Tibial artery (tissue), 4 donors: ENCODE measurements at regions not wholly inside any gene's neighbourhood (a gene's known extent, or its start where the extent isn't known, plus 50 kb on each side); places are given as distances from the start of the nearest gene placed in this dataset.

Experiments used
- DNase-seq, 2 donors: peaks; one replicate each; pipeline ENCODE4 v3.0.0-alpha.2; 2019
- H3K27ac ChIP-seq, 2 donors: fragments of 200-600 bp; sonication (generic) in 1 of 2; 1 replicate in 1 of 2; 2 replicates in 1 of 2; pipeline ENCODE4 v1.5.1; 2018 to 2019; ENCODE audit warnings: mild to moderate bottlenecking in 1 of 2
- H3K27me3 ChIP-seq, 2 donors: fragments of 200-600 bp; sonication (generic) in 1 of 2; one replicate each; pipeline versions ENCODE4 v1.5.1 to v1.6.0; 2016 to 2019
- H3K36me3 ChIP-seq, 3 donors: fragments of 200-600 bp; sonication (generic) in 2 of 3; one replicate each; pipeline ENCODE4 v1.5.1; 2016 to 2019; ENCODE audit warnings: mild to moderate bottlenecking in 2 of 3
- H3K4me1 ChIP-seq, 4 donors: fragments of 200-600 bp; sonication (generic) in 2 of 4; 1 replicate in 3 of 4; 2 replicates in 1 of 4; pipeline ENCODE4 v1.5.1; 2016 to 2019
- H3K4me3 ChIP-seq, 2 donors: fragments of 200-600 bp; sonication (generic) in 1 of 2; 1 replicate in 1 of 2; 2 replicates in 1 of 2; pipeline ENCODE4 v1.5.1; 2018 to 2019; ENCODE audit warnings: mild to moderate bottlenecking in 2 of 2
- H3K9me3 ChIP-seq, 3 donors: fragments of 200-600 bp; sonication (generic) in 1 of 3; one replicate each; pipeline ENCODE4 v1.5.1; 2016 to 2019
- CTCF ChIP-seq, 2 experiments: fragments of 200-600 bp in 1 of 2; fragments of 450-650 bp in 1 of 2; IDR thresholded peaks; one replicate each; pipeline ENCODE4 v1.5.1; 2017 to 2019; ENCODE audit warnings: antibody characterized with exemption in 2 of 2, mild to moderate bottlenecking in 1 of 2, moderate library complexity in 1 of 2
- intact Hi-C: fragments of 100-400 bp; cut with DNase I; formaldehyde crosslinking; loops from one replicate; pipeline ENCODE4 v1.15.0; 2023; ENCODE audit warnings: low total_unique reads

- Histone ChIP-seq H3K27ac (no peak overlapping the region), H3K9me3 (no peaks in the 10 kb centered on the region), H3K36me3 (no peaks in the 10 kb centered on the region), H3K4me3 (no peak overlapping the region), H3K27me3 (no peaks in the 10 kb centered on the region), H3K4me1 (no peaks in the 10 kb centered on the region)
- DNase-seq: no peak
- intact Hi-C loops: no loop called here
- TF ChIP-seq CTCF (IDR thresholded peaks at IDR 0.05): no peak
These were observed 381.4 kb downstream of the SLITRK6 start for GRCh38 chr13:85417807-85418206.

- Histone ChIP-seq H3K9me3 (no peaks in the 10 kb centered on the region), H3K4me1 (no peaks in the 10 kb centered on the region), H3K27me3 (no peaks in the 10 kb centered on the region), H3K36me3 (no peaks in the 10 kb centered on the region), H3K27ac (no peak overlapping the region), H3K4me3 (no peak overlapping the region)
- no peak for TF ChIP-seq CTCF (IDR thresholded peaks at IDR 0.05)
- no peak for DNase-seq
- intact Hi-C loops: no loop called here
These were observed 385.6 kb downstream of the SLITRK6 start for GRCh38 chr13:85413664-85414063.

GRCh38 chr13:85412448-85412847, 386.8 kb downstream of the SLITRK6 start:
- Histone ChIP-seq H3K4me1 (no peaks in the 10 kb centered on the region), H3K27ac (no peak overlapping the region), H3K9me3 (no peaks in the 10 kb centered on the region), H3K36me3 (no peaks in the 10 kb centered on the region), H3K27me3 (no peaks in the 10 kb centered on the region), H3K4me3 (no peak overlapping the region)
- no peak for TF ChIP-seq CTCF (IDR thresholded peaks at IDR 0.05)
- intact Hi-C loops: no loop called here
- DNase-seq: no peak

DNA sequence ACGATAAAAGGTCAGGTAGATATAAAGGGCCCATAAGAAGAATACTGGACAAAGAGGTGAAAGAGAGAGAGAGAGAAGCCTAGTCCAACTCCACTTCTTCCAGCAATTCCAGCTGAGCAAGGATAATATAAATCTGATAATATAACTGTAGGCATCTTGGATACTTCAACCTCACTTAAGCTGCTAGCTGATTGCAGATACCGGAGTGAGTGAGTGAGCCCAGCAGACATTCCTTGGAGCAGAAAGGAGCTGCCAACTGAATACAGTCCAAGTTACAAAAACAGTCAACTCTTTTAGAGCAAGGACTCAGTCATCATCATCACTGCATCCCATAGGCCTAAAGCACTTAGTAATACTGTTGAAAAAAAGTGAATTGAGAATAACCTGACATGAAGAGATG, 387.6 kb downstream of the SLITRK6 start:
- intact Hi-C loops: no loop called here
- no peaks in the 10 kb centered on the region for H3K27me3 ChIP-seq

DNA sequence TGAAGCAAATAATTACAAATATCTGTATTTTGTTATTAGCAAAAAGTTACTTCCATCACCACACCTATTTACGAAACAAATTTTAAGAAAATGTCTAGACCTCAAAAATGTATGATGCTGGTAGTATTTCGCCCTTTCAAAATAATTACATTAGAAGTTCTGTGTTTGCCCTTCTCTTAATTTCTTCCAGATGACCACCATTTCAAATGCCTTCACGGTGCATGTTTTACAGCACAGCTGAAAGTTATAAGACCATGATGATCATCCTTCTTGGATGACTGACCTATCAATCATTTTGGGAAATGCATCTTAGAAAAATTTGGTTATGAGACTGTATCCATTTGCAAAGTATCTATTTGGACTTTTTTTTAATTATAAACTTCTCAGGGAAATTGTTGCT, 390.8 kb downstream of the SLITRK6 start:
- H3K27ac ChIP-seq: no peak overlapping the region
- H3K4me1 ChIP-seq: no peaks in the 10 kb centered on the region
- no peaks in the 10 kb centered on the region for H3K9me3 ChIP-seq
- DNase-seq: no peak
- H3K4me3 ChIP-seq: no peak overlapping the region
- no peaks in the 10 kb centered on the region for H3K27me3 ChIP-seq
- TF ChIP-seq CTCF (IDR thresholded peaks at IDR 0.05): no peak
- intact Hi-C loops: no loop called here
- no peaks in the 10 kb centered on the region for H3K36me3 ChIP-seq

More for the DNA sequence above, 387.6 kb downstream of the SLITRK6 start:
- no peak for DNase-seq
- Histone ChIP-seq H3K4me1 (no peaks in the 10 kb centered on the region), H3K9me3 (no peaks in the 10 kb centered on the region), H3K4me3 (no peak overlapping the region), H3K36me3 (no peaks in the 10 kb centered on the region), H3K27ac (no peak overlapping the region)
- TF ChIP-seq CTCF (IDR thresholded peaks at IDR 0.05): no peak

DNA sequence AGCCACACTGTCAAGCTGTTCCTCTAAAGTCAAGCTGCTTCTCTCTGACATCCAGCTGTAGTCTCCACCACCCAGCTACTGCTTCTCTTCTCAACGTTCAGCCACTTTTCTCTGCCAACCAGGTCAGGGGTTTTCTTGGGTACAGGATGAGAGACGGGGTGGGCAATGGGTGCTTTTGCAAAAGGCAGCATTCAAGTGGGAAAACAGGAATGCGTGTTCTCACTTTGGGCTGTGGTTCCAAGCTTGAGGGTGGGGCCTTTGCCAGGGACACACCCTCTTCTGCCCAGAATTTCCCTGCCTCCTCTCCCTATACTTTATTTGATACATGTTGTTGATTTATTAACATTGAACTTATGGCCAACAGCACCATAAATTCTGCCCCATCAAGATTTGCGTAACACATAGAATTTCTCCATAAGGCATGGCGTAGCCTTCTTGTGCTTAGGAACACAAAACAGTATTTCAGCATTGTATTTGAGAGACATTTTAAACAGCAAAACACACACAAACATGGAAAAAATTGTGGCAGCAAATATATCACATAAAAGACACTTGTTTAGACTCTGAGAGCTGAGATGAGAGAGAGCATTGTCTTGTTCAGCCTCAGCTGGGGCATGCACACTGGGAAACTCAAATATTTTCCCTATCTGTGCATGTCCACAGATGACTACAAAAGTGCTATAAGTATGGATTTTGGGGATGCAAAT, 392.8 kb downstream of the SLITRK6 start:
- Histone ChIP-seq H3K36me3 (no peaks in the 10 kb centered on the region), H3K27ac (no peak overlapping the region), H3K4me3 (no peak overlapping the region), H3K27me3 (no peaks in the 10 kb centered on the region), H3K4me1 (no peaks in the 10 kb centered on the region), H3K9me3 (no peaks in the 10 kb centered on the region)
- no peak for DNase-seq
- TF ChIP-seq CTCF (IDR thresholded peaks at IDR 0.05): no peak
- intact Hi-C loops: no loop called here
